Activated B cell treated with CpG ODN at 0.5 μM for 24 hours (primary cell): ENCODE measurements at regions not wholly inside any gene's neighbourhood (a gene's known extent, or its start where the extent isn't known, plus 50 kb on each side); places are given as distances from the start of the nearest gene placed in this dataset.
"Not testable (repeated sequence)": the region's sequence is repeated elsewhere in the genome, so short reads cannot be mapped to it uniquely, and the experiment has no call there.

Source experiments
- ATAC-seq: fragments of 200-7000 bp; cut with Tn5 transposase; one replicate; pipeline ENCODE4 v1.10.0; 2021; ENCODE audit warnings: low read depth, mild to moderate bottlenecking, moderate library complexity
- CTCF ChIA-PET: fragments of 350-600 bp; sonication (Branson Sonifier 250); formaldehyde crosslinking; loops from one replicate; lab custom pipeline; 2021; ENCODE audit warnings: antibody characterized with exemption; lab: Charles Lee
- POLR2A ChIA-PET: fragments of 350-600 bp; sonication (Branson Sonifier 250); formaldehyde crosslinking; loops from one replicate; lab custom pipeline; 2021; ENCODE audit warnings: antibody characterized with exemption; lab: Charles Lee
- DNase-seq: peaks from one replicate; pipeline ENCODE4 v3.0.0; 2022
- H3K27ac Mint-ChIP-seq: one replicate; pipeline ENCODE4 v1.8.0; 2020; ENCODE audit warnings: mixed read lengths
- H3K27me3 Mint-ChIP-seq: one replicate; pipeline ENCODE4 v1.8.0; 2021; ENCODE audit warnings: mixed read lengths
- H3K36me3 Mint-ChIP-seq: one replicate; pipeline ENCODE4 v1.8.0; 2021; ENCODE audit warnings: low read depth, mixed read lengths
- H3K4me1 Mint-ChIP-seq: one replicate; pipeline ENCODE4 v1.8.0; 2021; ENCODE audit warnings: mixed read lengths
- H3K4me3 Mint-ChIP-seq: one replicate; pipeline ENCODE4 v1.8.0; 2020; ENCODE audit warnings: mild to moderate bottlenecking, mixed read lengths
- H3K9me3 Mint-ChIP-seq: one replicate; pipeline ENCODE4 v1.8.0; 2020; ENCODE audit warnings: mixed read lengths
- intact Hi-C: fragments of 100-400 bp; cut with micrococcal nuclease; formaldehyde crosslinking; loops from one replicate; pipeline ENCODE4 v1.15.1; 2024
- TF ChIP-seq, protein P1 (sequence below): fragments of 200-600 bp; IDR thresholded peaks from one replicate; pipeline ENCODE4 v1.8.0; 2022; ENCODE audit warnings: antibody characterized with exemption, mild to moderate bottlenecking

DNA sequence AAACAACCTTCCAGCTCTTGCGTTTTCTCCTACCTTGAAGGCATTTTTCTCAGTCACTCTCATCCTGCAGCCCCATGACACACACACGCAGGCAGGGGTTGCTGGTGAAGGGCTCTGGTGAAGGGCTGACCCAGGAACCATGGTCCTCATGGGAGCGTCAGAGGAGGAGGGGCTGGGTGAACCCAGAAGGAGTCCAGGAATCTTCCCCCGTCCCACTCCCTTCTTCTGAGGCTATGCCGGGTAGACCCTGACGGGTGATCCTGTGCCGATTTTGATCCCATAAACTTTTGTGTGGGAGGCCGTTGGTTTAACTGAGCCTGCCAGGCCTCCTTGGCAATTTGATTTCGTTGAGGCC is 278.4 kb upstream of the FOXF1 start:
- TF ChIP-seq, protein P1, sequence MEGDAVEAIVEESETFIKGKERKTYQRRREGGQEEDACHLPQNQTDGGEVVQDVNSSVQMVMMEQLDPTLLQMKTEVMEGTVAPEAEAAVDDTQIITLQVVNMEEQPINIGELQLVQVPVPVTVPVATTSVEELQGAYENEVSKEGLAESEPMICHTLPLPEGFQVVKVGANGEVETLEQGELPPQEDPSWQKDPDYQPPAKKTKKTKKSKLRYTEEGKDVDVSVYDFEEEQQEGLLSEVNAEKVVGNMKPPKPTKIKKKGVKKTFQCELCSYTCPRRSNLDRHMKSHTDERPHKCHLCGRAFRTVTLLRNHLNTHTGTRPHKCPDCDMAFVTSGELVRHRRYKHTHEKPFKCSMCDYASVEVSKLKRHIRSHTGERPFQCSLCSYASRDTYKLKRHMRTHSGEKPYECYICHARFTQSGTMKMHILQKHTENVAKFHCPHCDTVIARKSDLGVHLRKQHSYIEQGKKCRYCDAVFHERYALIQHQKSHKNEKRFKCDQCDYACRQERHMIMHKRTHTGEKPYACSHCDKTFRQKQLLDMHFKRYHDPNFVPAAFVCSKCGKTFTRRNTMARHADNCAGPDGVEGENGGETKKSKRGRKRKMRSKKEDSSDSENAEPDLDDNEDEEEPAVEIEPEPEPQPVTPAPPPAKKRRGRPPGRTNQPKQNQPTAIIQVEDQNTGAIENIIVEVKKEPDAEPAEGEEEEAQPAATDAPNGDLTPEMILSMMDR: no peak
- no peak overlapping the region for H3K4me3 Mint-ChIP-seq
- no peaks in the 10 kb centered on the region for H3K4me1 Mint-ChIP-seq
- no peak overlapping the region for H3K27ac Mint-ChIP-seq
- ATAC-seq: no peak
- ChIA-PET POLR2A (no interaction called here), CTCF (no interaction called here)
- H3K9me3 Mint-ChIP-seq: no peaks in the 10 kb centered on the region
- no peaks in the 10 kb centered on the region for H3K36me3 Mint-ChIP-seq
- intact Hi-C loops: no loop called here
- H3K27me3 Mint-ChIP-seq: peaks cover 17% of the 10 kb centered on the region
- no peak for DNase-seq

DNA sequence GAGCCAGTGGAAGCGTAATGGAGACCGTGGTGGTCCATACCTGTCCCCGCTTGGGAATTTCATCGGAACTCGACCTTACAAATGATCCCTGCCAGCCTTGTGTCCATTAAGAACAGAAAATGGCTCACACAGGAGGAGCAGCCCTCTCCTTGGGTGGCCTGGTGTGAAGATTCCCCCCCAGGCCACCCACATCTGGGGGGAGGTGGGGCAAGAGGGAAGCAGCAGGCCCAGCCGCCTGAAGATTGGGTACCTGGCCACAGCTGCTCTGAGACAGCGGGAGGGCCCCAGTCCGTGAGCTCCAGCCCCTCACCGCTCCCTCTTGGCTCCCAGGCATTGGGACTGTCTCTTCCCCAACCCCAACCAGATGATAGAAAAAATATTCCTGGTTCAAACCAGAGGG is 277.8 kb upstream of the FOXF1 start:
- no peak for DNase-seq
- Mint-ChIP-seq H3K9me3 (no peaks in the 10 kb centered on the region), H3K4me3 (no peak overlapping the region), H3K27ac (no peak overlapping the region), H3K27me3 (peaks cover 16% of the 10 kb centered on the region), H3K4me1 (no peaks in the 10 kb centered on the region), H3K36me3 (no peaks in the 10 kb centered on the region)
- TF ChIP-seq, protein P1: no peak
- no peak for ATAC-seq
- intact Hi-C loops: no loop called here
- CTCF ChIA-PET: no interaction called here
- POLR2A ChIA-PET: no interaction called here

DNA sequence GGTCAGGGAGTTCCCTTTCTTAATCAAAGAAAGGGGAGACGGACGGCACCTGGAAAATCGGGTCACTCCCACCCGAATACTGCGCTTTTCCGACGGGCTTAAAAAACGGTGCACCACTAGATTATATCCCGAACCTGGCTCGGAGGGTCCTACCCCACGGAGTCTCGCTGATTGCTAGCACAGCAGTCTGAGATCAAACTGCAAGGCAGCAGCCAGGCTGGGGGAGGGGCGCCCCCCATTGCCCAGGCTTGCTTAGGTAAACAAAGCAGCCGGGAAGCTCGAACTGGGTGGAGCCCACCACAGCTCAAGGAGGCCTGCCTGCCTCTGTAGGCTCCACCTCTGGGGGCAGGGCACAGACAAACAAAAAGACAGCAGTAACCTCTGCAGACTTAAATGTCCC is 276.8 kb upstream of the FOXF1 start:
- H3K9me3 Mint-ChIP-seq, H3K4me3 Mint-ChIP-seq, ATAC-seq, H3K4me1 Mint-ChIP-seq, CTCF ChIA-PET, H3K36me3 Mint-ChIP-seq, H3K27ac Mint-ChIP-seq, intact Hi-C loops, POLR2A ChIA-PET, DNase-seq: not testable (repeated sequence)
- H3K27me3 Mint-ChIP-seq: peaks cover 10% of the 10 kb centered on the region

DNA sequence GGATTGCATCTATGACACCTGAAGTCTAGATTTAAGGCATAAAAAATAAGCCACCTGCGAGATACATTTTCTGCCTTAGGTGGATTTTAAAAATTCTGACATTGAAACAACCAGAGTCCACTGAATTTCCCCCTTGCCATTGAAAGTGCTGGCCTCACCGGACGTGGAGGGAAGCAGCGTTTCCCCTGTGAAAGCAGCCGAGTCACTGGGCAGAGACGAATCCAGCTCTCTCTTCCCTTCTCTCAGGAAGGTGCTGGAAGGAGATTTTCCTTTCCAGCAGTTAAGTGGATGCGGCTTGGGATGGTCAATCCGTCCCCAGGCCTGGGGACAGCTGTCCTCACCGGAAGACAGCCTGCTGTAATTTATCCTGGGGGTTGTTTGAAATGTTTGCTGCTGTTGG is 270.9 kb upstream of the FOXF1 start:
- ChIA-PET CTCF (no interaction called here), POLR2A (no interaction called here)
- DNase-seq (no peak), ATAC-seq (no peak)
- no peak overlapping the region for H3K27ac Mint-ChIP-seq
- H3K27me3 Mint-ChIP-seq: peaks cover 24% of the 10 kb centered on the region
- no peak overlapping the region for H3K4me3 Mint-ChIP-seq
- H3K9me3 Mint-ChIP-seq: no peaks in the 10 kb centered on the region
- intact Hi-C loops: no loop called here
- H3K36me3 Mint-ChIP-seq: no peaks in the 10 kb centered on the region
- TF ChIP-seq, protein P1: no peak
- no peaks in the 10 kb centered on the region for H3K4me1 Mint-ChIP-seq

DNA sequence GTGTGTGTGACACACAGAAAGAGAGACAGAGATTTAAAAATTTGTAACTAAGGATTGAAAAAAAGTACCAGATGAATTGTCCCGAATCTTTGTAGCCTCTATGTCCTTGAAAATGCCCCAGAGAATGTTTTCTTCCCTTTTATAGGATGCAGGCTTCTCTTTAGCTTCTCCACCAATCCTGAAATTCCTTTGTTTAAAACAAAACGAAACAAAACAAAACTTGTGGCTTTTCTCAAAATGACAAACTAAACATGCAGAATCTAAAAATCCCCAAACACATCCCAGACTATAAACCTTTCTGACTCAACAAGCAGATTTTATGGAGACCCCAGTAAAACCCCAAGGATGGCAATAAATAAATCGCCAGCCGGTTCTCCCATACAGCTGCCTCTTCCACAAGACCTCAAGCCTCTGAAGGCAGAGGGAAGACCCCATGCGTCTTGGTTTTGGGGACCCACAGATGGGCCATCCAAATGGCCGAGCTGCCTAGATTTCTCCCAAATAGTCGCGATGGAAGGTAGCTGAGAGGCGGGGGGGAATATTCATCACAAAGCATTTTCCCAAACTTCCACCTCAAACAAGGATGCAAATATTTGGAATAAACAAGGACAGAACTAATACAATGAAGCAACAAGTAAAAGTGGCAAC is 269.5 kb upstream of the FOXF1 start:
- no peaks in the 10 kb centered on the region for H3K4me1 Mint-ChIP-seq
- no peak for DNase-seq
- ChIA-PET POLR2A (no interaction called here), CTCF (no interaction called here)
- H3K4me3 Mint-ChIP-seq: no peak overlapping the region
- H3K27ac Mint-ChIP-seq: no peak overlapping the region
- no peaks in the 10 kb centered on the region for H3K36me3 Mint-ChIP-seq
- no peaks in the 10 kb centered on the region for H3K9me3 Mint-ChIP-seq
- peaks cover 29% of the 10 kb centered on the region for H3K27me3 Mint-ChIP-seq
- no peak for ATAC-seq
- TF ChIP-seq, protein P1: no peak
- intact Hi-C loops: no loop called here

DNA sequence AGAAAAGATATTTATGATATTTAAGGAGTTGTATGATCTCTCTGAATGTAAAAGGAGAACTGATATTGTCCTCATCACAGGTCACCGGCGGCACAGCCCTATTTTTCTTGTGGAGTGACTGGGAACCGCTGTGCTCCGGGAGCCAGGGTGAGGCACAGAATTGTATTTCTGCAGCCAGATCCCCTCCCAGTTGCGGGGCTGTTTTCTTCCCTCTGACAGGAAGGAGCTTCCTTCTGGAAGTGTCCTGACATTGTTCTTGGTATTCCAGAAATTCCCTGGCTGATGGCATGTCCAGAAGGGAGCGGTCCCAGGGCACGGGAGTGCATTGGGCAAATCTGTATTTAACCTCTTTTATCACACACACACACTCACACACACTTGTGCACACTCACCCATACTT is 268.6 kb upstream of the FOXF1 start:
- Mint-ChIP-seq H3K27me3 (peaks cover 29% of the 10 kb centered on the region), H3K9me3 (no peaks in the 10 kb centered on the region), H3K4me3 (no peak overlapping the region), H3K4me1 (no peaks in the 10 kb centered on the region), H3K27ac (no peak overlapping the region), H3K36me3 (no peaks in the 10 kb centered on the region)
- intact Hi-C loops: no loop called here
- ATAC-seq (no peak), DNase-seq (no peak)
- CTCF ChIA-PET: no interaction called here
- POLR2A ChIA-PET: no interaction called here
- TF ChIP-seq, protein P1: no peak
